ENCODE measurements at regions not wholly inside any gene's neighbourhood (a gene's known extent, or its start where the extent isn't known, plus 50 kb on each side); places are given as distances from the start of the nearest gene placed in this dataset.

DNA sequence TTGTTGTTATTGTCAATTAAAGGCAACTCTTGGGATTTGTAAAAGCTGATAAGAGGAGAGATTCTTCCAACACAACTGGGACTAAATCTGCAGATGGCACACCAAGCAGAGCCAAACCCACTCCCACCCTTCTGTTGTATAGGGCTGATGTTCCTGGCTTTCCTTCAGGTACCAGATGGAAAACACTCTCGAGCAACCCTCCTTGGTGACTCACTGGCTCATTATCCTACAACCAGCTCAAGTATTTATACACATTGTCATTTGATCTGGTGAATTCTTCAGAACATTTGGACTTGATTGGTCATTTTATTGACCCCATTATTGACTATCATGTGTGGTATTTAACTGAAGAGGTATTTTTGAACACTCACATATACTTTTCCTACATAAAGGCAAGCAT is 190.3 kb upstream of the PCSK2 start:
- TF ChIP-seq EZH2 (IDR thresholded peaks at IDR 0.05) (no peak), EZH2phosphoT487 (IDR thresholded peaks at IDR 0.05) (no peak)
- TF ChIP-seq, protein P1, sequence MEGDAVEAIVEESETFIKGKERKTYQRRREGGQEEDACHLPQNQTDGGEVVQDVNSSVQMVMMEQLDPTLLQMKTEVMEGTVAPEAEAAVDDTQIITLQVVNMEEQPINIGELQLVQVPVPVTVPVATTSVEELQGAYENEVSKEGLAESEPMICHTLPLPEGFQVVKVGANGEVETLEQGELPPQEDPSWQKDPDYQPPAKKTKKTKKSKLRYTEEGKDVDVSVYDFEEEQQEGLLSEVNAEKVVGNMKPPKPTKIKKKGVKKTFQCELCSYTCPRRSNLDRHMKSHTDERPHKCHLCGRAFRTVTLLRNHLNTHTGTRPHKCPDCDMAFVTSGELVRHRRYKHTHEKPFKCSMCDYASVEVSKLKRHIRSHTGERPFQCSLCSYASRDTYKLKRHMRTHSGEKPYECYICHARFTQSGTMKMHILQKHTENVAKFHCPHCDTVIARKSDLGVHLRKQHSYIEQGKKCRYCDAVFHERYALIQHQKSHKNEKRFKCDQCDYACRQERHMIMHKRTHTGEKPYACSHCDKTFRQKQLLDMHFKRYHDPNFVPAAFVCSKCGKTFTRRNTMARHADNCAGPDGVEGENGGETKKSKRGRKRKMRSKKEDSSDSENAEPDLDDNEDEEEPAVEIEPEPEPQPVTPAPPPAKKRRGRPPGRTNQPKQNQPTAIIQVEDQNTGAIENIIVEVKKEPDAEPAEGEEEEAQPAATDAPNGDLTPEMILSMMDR (IDR thresholded peaks at IDR 0.05), result no peak
